ENCODE measurements at regions not wholly inside any gene's neighbourhood (a gene's known extent, or its start where the extent isn't known, plus 50 kb on each side); places are given as distances from the start of the nearest gene placed in this dataset.
"Not testable (repeated sequence)": the region's sequence is repeated elsewhere in the genome, so short reads cannot be mapped to it uniquely, and the experiment has no call there.

- TF ChIP-seq EZH2 (IDR thresholded peaks at IDR 0.05; ENCODE audit: borderline replicate concordance, low read length) (no peak), CTCF (IDR thresholded peaks at IDR 0.05; ENCODE audit: low read length) (no peak)
- no peaks in the 10 kb centered on the region for H3K79me2 ChIP-seq (ENCODE audit: insufficient read depth, low read length)
- no peak overlapping the region for H3K27ac ChIP-seq (ENCODE audit: low read depth, low read length, poor library complexity, severe bottlenecking)
- H4K20me1 ChIP-seq (ENCODE audit: insufficient read depth, low read length): no peaks in the 10 kb centered on the region
- H2AFZ ChIP-seq (ENCODE audit: low read length): no peak overlapping the region
- H3K4me2 ChIP-seq (ENCODE audit: low read length): no peak overlapping the region
- no peaks in the 10 kb centered on the region for H3K36me3 ChIP-seq (ENCODE audit: insufficient read depth, low read length)
- H3K27me3 ChIP-seq (ENCODE audit: insufficient read depth, low read length): no peaks in the 10 kb centered on the region
- no peaks in the 10 kb centered on the region for H3K4me1 ChIP-seq (ENCODE audit: insufficient read depth, low read length, severe bottlenecking)
- H3K4me3 ChIP-seq (ENCODE audit: low read depth, low read length, poor library complexity, severe bottlenecking): no peak overlapping the region
- H3K9me3 ChIP-seq (ENCODE audit: low read length): no peaks in the 10 kb centered on the region
- no peaks in the 10 kb centered on the region for H3K9me2 ChIP-seq (ENCODE audit: low read depth, low read length)
- H3F3A ChIP-seq (ENCODE audit: insufficient read depth, low read length): no peaks in the 10 kb centered on the region
- no peak overlapping the region for H3K9ac ChIP-seq (ENCODE audit: low read length)
Observed at GRCh38 chr6:21937466-21937865, 343.9 kb downstream of the SOX4 start.

GRCh38 chr6:21939066-21939465 is 345.5 kb downstream of the SOX4 start:
- not testable (repeated sequence) for H3K79me2 ChIP-seq (ENCODE audit: insufficient read depth, low read length); H2AFZ ChIP-seq (ENCODE audit: low read length); H3K9me2 ChIP-seq (ENCODE audit: low read depth, low read length); H3K9me3 ChIP-seq (ENCODE audit: low read length); H3K36me3 ChIP-seq (ENCODE audit: insufficient read depth, low read length); H3K4me1 ChIP-seq (ENCODE audit: insufficient read depth, low read length, severe bottlenecking); H3K27me3 ChIP-seq (ENCODE audit: insufficient read depth, low read length); H3F3A ChIP-seq (ENCODE audit: insufficient read depth, low read length); H3K9ac ChIP-seq (ENCODE audit: low read length); H3K4me2 ChIP-seq (ENCODE audit: low read length); H3K27ac ChIP-seq (ENCODE audit: low read depth, low read length, poor library complexity, severe bottlenecking); H4K20me1 ChIP-seq (ENCODE audit: insufficient read depth, low read length); H3K4me3 ChIP-seq (ENCODE audit: low read depth, low read length, poor library complexity, severe bottlenecking)

DNA sequence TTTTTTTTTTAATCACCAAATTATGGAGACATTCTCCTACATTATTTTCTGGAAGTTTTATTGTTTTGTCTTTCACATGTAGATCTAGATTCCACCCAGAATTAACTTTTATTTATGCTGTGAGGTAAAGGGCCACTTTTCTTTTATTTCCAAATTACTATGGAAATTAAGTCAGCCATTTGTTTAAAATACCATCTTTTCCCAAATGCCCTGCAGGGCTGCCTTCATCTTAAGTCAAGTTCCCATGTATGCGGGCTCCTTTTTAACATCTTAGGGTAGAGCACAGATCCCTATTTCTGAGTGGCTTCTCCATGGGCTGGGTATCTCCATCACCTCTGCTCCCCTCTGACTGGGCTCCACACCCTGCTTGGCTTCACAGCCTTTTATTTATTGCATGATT is 348.4 kb downstream of the SOX4 start:
- H3K79me2 ChIP-seq (ENCODE audit: insufficient read depth, low read length): no peaks in the 10 kb centered on the region
- TF ChIP-seq CTCF (IDR thresholded peaks at IDR 0.05; ENCODE audit: low read length) (no peak), EZH2 (IDR thresholded peaks at IDR 0.05; ENCODE audit: borderline replicate concordance, low read length) (no peak)
- H3F3A ChIP-seq (ENCODE audit: insufficient read depth, low read length): no peaks in the 10 kb centered on the region
- no peaks in the 10 kb centered on the region for H3K9me3 ChIP-seq (ENCODE audit: low read length)
- no peak overlapping the region for H3K9ac ChIP-seq (ENCODE audit: low read length)
- no peaks in the 10 kb centered on the region for H3K9me2 ChIP-seq (ENCODE audit: low read depth, low read length)
- no peaks in the 10 kb centered on the region for H3K27me3 ChIP-seq (ENCODE audit: insufficient read depth, low read length)
- no peak overlapping the region for H2AFZ ChIP-seq (ENCODE audit: low read length)
- no peaks in the 10 kb centered on the region for H4K20me1 ChIP-seq (ENCODE audit: insufficient read depth, low read length)
- no peak overlapping the region for H3K4me2 ChIP-seq (ENCODE audit: low read length)
- H3K27ac ChIP-seq (ENCODE audit: low read depth, low read length, poor library complexity, severe bottlenecking): no peak overlapping the region
- H3K4me1 ChIP-seq (ENCODE audit: insufficient read depth, low read length, severe bottlenecking): peaks cover 6% of the 10 kb centered on the region
- no peak overlapping the region for H3K4me3 ChIP-seq (ENCODE audit: low read depth, low read length, poor library complexity, severe bottlenecking)
- H3K36me3 ChIP-seq (ENCODE audit: insufficient read depth, low read length): no peaks in the 10 kb centered on the region

DNA sequence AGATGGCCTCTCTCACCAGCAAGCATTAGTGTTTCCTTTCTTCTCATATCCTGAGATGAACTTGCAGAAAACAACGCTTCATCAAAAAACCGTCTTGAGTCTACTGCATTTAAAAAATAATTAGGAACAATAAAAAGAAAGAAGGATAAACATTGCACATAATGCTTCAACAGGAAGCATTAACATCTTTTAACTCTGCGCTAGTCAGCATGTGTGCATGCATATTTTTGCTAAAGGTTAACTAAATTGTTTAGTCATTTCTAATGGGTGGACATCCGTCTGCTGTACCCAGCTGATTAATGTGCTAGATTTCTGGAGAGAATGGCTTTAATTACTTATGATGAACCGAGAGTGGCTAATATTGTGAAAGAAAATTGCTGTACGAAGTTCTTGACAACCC is 349.3 kb downstream of the SOX4 start:
- Histone ChIP-seq H4K20me1 (ENCODE audit: insufficient read depth, low read length) (no peaks in the 10 kb centered on the region), H3K4me3 (ENCODE audit: low read depth, low read length, poor library complexity, severe bottlenecking) (no peak overlapping the region), H3K4me1 (ENCODE audit: insufficient read depth, low read length, severe bottlenecking) (peaks cover 6% of the 10 kb centered on the region), H3F3A (ENCODE audit: insufficient read depth, low read length) (no peaks in the 10 kb centered on the region), H3K4me2 (ENCODE audit: low read length) (no peak overlapping the region), H3K79me2 (ENCODE audit: insufficient read depth, low read length) (no peaks in the 10 kb centered on the region), H3K27me3 (ENCODE audit: insufficient read depth, low read length) (no peaks in the 10 kb centered on the region), H3K9me2 (ENCODE audit: low read depth, low read length) (no peaks in the 10 kb centered on the region), H3K9me3 (ENCODE audit: low read length) (no peaks in the 10 kb centered on the region), H2AFZ (ENCODE audit: low read length) (no peak overlapping the region), H3K9ac (ENCODE audit: low read length) (no peak overlapping the region), H3K36me3 (ENCODE audit: insufficient read depth, low read length) (no peaks in the 10 kb centered on the region), H3K27ac (ENCODE audit: low read depth, low read length, poor library complexity, severe bottlenecking) (no peak overlapping the region)
- no peak for TF ChIP-seq CTCF (IDR thresholded peaks at IDR 0.05; ENCODE audit: low read length)
- TF ChIP-seq EZH2 (IDR thresholded peaks at IDR 0.05; ENCODE audit: borderline replicate concordance, low read length): no peak

All from OCI-LY1 (cell line).